Putamen (tissue), 1 donor: ENCODE measurements at regions not wholly inside any gene's neighbourhood (a gene's known extent, or its start where the extent isn't known, plus 50 kb on each side); places are given as distances from the start of the nearest gene placed in this dataset.
"Not testable (repeated sequence)": the region's sequence is repeated elsewhere in the genome, so short reads cannot be mapped to it uniquely, and the experiment has no call there.

Experiments
- DNase-seq: peaks from one replicate; pipeline ENCODE4 v3.0.0-alpha.2; 2016; ENCODE audit warnings: low spot score

GRCh38 chr3:56955492-56956111 is 104.9 kb upstream of the SPATA12 start:
- no peak for DNase-seq

- no peak for DNase-seq
These were observed 106.3 kb upstream of the SPATA12 start for GRCh38 chr3:56954125-56954524.

DNA sequence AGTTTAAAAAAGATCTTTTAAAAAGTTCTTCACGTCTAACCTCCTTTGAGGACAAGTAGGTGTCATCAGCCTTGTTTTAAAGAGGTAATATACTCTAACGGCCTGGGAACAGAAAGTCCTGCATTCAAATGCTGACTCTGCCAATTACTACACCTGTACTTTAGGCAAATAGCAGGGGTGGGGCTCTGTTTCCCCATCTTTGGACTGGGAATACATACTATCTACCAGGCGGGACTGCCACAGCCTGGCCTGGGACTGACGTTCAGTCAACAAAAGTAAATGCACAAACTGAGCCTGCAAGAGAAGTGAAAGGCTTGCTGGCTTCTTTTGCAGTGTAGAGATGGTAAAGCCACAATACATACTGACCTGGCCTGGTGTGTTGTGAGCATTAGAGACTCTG is 107.6 kb upstream of the SPATA12 start:
- DNase-seq: no peak

- no peak for DNase-seq
These were observed 108.4 kb upstream of the SPATA12 start for GRCh38 chr3:56952061-56952460.

- no peak for DNase-seq
These were observed 109.1 kb upstream of the SPATA12 start for GRCh38 chr3:56951366-56951765.

DNA sequence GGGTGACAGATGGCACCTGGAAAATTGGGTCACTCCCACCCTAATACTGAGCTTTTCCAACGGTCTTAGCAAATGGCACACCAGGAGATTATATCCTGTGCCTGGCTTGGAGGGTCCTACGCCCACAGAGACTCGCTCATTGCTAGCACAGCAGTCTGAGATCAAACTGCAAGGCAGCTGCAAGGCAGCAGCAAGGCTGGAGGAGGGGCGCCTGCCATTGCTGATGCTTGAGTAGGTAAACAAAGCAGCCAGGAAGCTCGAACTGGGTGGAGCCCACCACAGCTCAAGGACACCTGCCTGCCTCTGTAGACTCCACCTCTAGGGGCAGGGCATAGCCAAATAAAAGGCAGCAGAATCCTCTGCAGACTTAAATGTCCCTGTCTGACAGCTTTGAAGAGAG is 115.1 kb upstream of the SPATA12 start:
- DNase-seq: not testable (repeated sequence)

DNA sequence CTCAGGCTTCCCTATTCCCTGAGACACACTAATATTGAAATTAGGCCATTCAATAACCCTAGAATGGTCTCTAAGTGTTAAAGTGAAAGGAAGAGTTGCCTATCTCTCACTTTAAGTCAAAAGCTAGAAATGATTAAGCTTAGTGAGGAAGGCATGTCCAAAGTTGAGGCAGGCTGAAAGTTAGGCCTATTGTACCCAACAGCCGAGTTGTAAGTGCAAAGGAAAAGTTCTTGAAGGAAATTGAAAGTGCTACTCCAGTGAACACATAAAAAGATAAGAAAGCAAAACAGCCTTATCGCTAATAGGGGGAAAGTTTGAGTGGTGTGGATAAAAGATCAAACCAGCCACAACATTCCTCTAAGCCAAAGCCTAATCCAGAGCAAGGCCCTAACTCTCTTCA is 117.9 kb upstream of the SPATA12 start:
- DNase-seq: no peak

GRCh38 chr3:56940976-56941375 is 119.5 kb upstream of the SPATA12 start:
- DNase-seq: no peak

DNA sequence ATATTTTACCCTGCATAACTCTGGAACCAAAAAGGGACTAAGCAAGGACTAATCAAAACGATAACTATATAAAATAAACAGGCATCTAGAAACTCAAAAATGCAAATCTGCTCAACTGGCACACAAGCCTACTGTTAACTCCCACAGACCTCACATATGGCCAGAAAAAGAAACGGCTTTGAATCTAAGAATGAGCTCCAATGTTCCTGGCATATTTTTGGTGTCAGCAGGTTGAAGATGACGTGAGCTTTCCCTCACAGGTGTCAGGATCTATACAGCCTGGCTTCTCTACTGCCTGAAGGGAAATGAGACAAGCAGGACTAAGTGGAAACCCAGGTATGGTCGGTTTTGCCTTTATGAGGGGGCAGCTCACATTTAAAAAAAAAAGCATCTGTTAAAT is 120.1 kb upstream of the SPATA12 start:
- DNase-seq: no peak

DNA sequence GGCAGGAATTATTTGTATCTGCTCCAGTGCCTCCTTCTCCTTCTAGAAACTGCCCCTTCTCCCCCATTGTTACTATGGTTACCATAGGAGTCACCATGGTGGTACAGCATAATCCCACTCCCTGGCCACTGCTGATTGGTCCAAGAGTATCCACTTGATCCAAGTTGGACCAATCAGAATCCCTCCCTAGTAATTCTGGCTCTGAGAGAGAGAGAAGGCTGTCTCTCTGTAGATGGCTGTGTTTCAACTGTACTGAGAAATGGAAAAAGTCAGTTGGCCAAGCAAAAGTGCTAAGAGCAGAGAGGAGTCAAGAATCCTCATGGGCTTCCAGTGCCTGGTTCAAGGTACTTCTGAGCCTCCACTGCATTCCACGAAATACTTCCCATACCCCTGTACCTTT is 120.6 kb upstream of the SPATA12 start:
- no peak for DNase-seq

DNA sequence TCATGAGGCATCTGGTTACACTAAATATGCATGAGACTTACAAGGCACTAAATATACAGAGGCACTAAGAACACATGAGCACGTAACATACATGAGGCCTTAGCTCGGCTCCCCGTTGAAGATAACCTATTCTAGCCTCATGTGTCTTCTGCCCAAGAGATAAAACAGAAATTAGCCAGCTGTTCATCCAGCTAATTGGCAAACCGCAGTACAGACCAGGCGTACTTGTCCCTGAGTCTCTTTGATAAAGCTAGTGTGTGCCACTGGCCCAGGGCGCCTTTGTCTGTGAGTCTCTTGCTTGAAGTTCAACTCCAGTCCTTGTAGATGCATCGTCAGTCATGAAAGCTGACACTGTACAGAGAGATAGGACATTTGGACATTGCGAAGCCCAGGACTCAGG is 121.9 kb upstream of the SPATA12 start:
- no peak for DNase-seq

DNA sequence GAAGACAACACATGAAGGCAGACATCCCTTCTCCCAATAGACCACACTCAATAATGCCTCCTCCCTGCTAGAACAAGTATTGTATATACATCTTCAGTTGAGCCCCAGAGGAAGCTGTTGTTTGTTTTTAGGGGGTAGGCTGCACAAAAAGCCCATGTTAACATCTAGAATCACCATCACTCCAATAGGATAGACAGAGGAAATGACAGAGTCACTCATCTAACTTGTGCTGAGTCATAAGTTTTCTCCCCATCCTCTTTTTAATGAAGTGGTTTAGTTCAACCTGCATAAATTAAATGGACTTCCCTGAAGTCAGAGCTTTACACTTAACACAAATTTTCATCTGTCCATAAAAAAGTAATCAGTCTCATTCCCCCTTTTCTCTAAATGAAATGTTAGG is 122.9 kb upstream of the SPATA12 start:
- no peak for DNase-seq

DNA sequence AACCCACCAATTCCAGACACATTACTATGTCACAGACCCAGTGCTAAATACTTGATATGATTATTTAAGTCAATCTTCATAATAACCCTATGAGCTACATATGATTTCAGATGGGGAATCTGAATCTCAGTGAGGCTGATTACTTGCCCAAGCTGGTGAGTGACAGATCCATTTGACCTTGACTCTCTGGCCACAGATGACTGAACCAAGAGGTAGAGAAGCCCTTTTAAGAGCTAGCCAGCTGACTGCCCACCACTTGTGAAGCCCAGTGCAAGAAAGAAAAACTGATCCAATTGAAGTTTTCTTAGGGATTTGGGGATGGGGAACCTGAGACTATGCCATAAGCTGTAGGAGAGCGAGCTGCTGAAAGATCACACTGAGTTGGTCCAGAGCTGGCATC is 124.7 kb upstream of the SPATA12 start:
- DNase-seq: no peak

DNA sequence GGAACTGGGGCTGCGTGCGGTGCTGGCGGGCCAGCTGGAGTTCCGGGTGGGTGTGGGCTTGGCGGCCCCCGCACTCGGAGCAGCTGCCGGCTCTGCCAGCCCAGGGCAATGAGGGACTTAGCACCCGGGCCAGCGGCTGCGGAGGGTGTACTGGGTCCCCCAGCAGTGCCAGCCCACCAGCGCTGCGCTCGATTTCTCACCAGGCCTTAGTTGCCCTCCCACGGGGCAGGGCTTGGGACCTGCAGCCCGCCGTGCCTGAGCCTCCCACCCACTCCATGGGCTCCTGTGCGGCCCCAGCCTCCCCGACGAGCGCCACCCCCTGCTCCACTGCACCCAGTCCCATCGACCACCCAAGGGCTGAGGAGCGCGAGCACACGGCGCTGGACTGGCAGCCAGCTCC is 126.0 kb upstream of the SPATA12 start:
- DNase-seq: not testable (repeated sequence)

GRCh38 chr3:56933803-56934202 is 126.7 kb upstream of the SPATA12 start:
- no peak for DNase-seq

DNA sequence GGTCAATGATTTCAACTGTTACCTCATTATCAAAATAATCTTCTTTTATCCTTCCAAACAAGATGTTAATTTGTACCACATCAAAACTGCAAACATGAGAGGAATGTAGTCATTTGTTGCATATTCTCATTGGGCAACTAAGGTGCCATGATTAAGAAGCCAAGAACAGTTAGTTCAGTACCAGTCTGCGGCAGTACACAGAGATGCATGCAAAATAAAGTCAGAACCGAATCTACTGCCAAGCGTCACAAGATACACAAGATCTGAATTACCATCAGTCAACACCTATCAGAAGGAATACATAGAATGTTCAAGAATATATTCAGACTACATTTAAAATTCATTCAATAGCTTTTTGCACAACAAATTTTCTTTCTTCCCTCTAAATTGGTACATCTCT is 127.6 kb upstream of the SPATA12 start:
- no peak for DNase-seq

GRCh38 chr3:56931836-56932235 is 128.6 kb upstream of the SPATA12 start:
- no peak for DNase-seq

DNA sequence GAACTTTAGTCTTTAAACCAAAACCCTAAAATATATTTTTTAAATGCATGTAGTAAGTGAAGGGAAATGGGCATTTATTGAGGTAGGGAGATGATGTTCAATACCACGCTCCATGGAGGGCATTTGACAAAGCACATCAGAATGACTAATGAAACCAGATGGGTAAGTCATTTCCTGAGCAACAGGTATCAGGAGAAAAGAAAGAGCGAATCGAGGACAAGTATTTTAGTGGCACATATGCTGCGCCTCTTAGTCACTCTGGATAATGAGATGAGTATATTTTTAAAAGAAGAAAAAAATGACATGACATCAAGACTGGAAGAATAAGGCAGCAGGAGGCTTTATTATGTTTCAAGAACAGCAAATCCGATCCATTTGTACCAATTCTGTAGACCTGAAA is 129.0 kb upstream of the ARHGEF3 start:
- DNase-seq: no peak

- no peak for DNase-seq
These were observed 128.3 kb upstream of the ARHGEF3 start for GRCh38 chr3:56929809-56930615.

- DNase-seq: no peak
These were observed 126.8 kb upstream of the ARHGEF3 start for GRCh38 chr3:56928379-56929068.

- no peak for DNase-seq
These were observed 126.1 kb upstream of the ARHGEF3 start for GRCh38 chr3:56927855-56928254.

DNA sequence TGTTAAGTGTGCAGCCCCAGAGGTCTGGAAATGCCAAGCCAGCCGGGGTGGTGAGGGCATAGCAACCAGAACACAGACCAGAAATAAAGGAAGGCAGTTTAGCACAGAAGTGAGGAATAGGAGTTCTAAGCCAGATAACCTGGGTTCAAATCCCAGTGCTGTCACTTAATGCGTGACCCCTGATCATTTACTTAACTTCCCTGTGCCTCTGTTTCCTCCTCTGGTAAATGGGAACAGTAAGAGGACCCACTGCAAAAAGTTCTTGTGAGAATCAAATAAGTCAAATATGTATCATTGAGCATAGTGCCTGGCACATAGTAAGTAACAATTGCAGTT is 125.2 kb upstream of the ARHGEF3 start:
- DNase-seq: no peak

DNA sequence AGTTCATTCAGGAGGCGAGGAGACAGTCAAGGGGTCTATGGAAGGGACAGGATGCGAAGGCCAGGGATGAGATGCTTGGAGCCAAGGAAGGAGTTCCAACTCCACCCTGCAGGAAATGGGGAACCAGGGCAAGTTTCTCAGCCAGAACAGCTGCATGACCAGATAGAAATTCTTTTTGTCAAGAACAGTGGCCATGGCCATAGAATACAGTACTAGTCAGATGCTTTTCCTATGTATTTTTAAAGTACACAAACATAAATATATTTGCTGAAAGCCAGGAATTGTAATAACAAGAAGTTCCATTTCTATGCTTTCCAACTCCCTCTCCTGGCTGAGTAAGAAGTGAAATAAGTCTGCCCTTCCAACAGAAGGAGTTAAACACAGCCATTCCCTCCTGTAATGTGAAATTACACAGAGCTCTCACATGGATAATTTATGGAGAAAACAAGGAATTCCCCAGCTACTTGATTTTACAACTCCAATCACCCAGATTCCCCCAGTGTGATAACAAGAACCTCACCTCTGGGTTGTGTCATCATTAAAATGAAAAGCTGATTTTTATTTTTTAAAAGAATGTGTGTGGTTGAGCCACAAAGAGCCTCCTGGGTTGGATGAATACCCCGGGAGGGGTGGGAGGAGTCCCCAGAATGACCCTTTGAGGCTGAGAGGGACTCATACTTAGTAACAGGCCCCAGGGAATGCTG is 124.6 kb upstream of the ARHGEF3 start:
- no peak for DNase-seq
